ENCODE measurements at regions not wholly inside any gene's neighbourhood (a gene's known extent, or its start where the extent isn't known, plus 50 kb on each side); places are given as distances from the start of the nearest gene placed in this dataset.

GRCh38 chr18:30522288-30522929 is 520.1 kb downstream of the DSC3 start (continued):
- TF ChIP-seq ZNF362 (tag by site-specific recombination; IDR thresholded peaks at IDR 0.05), result no peak
- TF ChIP-seq ZNF214 (tag by site-specific recombination; IDR thresholded peaks at IDR 0.05; ENCODE audit: borderline replicate concordance), result no peak
- no peak for TF ChIP-seq EGR2 (tag by site-specific recombination; IDR thresholded peaks at IDR 0.05; ENCODE audit: low read depth)
- no peak for TF ChIP-seq ZNF114 (tag by site-specific recombination; IDR thresholded peaks at IDR 0.05)
- no peak for TF ChIP-seq ZNF350 (tag by site-specific recombination; IDR thresholded peaks at IDR 0.05)

- POLR2A ChIA-PET, result no interaction called here
- no peak for TF ChIP-seq OSR2 (tag by site-specific recombination; IDR thresholded peaks at IDR 0.05)
- TF ChIP-seq ZNF426 (tag by site-specific recombination; IDR thresholded peaks at IDR 0.05), result no peak
- TF ChIP-seq ZNF146 (tag by site-specific recombination; IDR thresholded peaks at IDR 0.05), result no peak
- TF ChIP-seq ZNF513 (tag by site-specific recombination; IDR thresholded peaks at IDR 0.05), result no peak
- no peak for TF ChIP-seq ZBTB20 (tag by site-specific recombination; IDR thresholded peaks at IDR 0.05)
- TF ChIP-seq ZBTB48 (tag by site-specific recombination; IDR thresholded peaks at IDR 0.05), result no peak
- no peak for TF ChIP-seq ZNF280C (tag by site-specific recombination; IDR thresholded peaks at IDR 0.05)
- no peak for TF ChIP-seq ZNF112 (tag by site-specific recombination; IDR thresholded peaks at IDR 0.05)
- TF ChIP-seq ZBTB6 (tag by site-specific recombination; IDR thresholded peaks at IDR 0.05), result no peak
- TF ChIP-seq ZNF214 (tag by site-specific recombination; IDR thresholded peaks at IDR 0.05; ENCODE audit: borderline replicate concordance), result no peak
- TF ChIP-seq MZF1 (tag by site-specific recombination; IDR thresholded peaks at IDR 0.05; ENCODE audit: borderline replicate concordance), result no peak
- TF ChIP-seq ZNF311 (tag by site-specific recombination; IDR thresholded peaks at IDR 0.05; ENCODE audit: borderline replicate concordance), result no peak
- no peak for TF ChIP-seq ZSCAN18 (tag by site-specific recombination; IDR thresholded peaks at IDR 0.05)
- no peak for TF ChIP-seq GFI1B (tag by site-specific recombination; IDR thresholded peaks at IDR 0.05)
- no peak for TF ChIP-seq ZNF830 (tag by site-specific recombination; IDR thresholded peaks at IDR 0.05; ENCODE audit: low read depth)
- no peak for TF ChIP-seq ZNF174 (tag by site-specific recombination; IDR thresholded peaks at IDR 0.05)
- no peak for TF ChIP-seq ZNF639 (tag by site-specific recombination; IDR thresholded peaks at IDR 0.05)
- no peak for TF ChIP-seq ZNF670 (tag by site-specific recombination; IDR thresholded peaks at IDR 0.05; ENCODE audit: low read depth)
- Histone ChIP-seq H3K36me3 (ENCODE audit: control insufficient read depth in 2 of 2, insufficient read depth in 1 of 2, low read length in 2 of 2) (no peaks in the 10 kb centered on the region), H3K9me3 (ENCODE audit: control insufficient read depth, insufficient read depth, low read depth, low read length) (no peaks in the 10 kb centered on the region), H3K27ac (ENCODE audit: extremely low read depth, low read depth, low read length) (no peak overlapping the region), H3K4me3 (ENCODE audit: low read depth, low read length) (no peak overlapping the region), H3K4me1 (ENCODE audit: control insufficient read depth, insufficient read depth, low read length) (no peaks in the 10 kb centered on the region)
- CTCF ChIA-PET, result interaction anchor here (0.5 kb wide), 1 partner anchor 453 kb away, joined by 3 read pairs; no protein-coding TSS in a partner anchor
Observed at GRCh38 chr18:30514059-30514458, 528.5 kb downstream of the DSC3 start.
